HG02588 (cell line): ENCODE measurements at regions not wholly inside any gene's neighbourhood (a gene's known extent, or its start where the extent isn't known, plus 50 kb on each side); places are given as distances from the start of the nearest gene placed in this dataset.
"Not testable (repeated sequence)": the region's sequence is repeated elsewhere in the genome, so short reads cannot be mapped to it uniquely, and the experiment has no call there.

Experiments
- ATAC-seq: cut with Tn5 transposase; IDR thresholded peaks from one replicate; pipeline ENCODE4 v1.9.1; 2021; ENCODE audit warnings: mild to moderate bottlenecking, moderate library complexity; ENCODE audit not compliant: unreplicated experiment

- ATAC-seq = no peak
Measured at GRCh38 chr10:61059636-61060035, 115.7 kb upstream of the RHOBTB1 start.

- no peak for ATAC-seq
Measured at GRCh38 chr10:61052469-61053205, 108.7 kb upstream of the RHOBTB1 start.

GRCh38 chr10:61051344-61051743 lies 107.4 kb upstream of the RHOBTB1 start:
- no peak for ATAC-seq

GRCh38 chr10:61050120-61050745 lies 106.2 kb upstream of the RHOBTB1 start:
- no peak for ATAC-seq

GRCh38 chr10:61049386-61049785 lies 105.4 kb upstream of the RHOBTB1 start:
- no peak for ATAC-seq

GRCh38 chr10:61047788-61048560 lies 104.0 kb upstream of the RHOBTB1 start:
- no peak for ATAC-seq

GRCh38 chr10:61047081-61047480 lies 103.1 kb upstream of the RHOBTB1 start:
- no peak for ATAC-seq

- not testable (repeated sequence) for ATAC-seq
Measured at GRCh38 chr10:61045480-61045879, 101.5 kb upstream of the RHOBTB1 start.

GRCh38 chr10:61042533-61042932 lies 98.5 kb upstream of the RHOBTB1 start:
- ATAC-seq = no peak

GRCh38 chr10:61040399-61041016 lies 96.5 kb upstream of the RHOBTB1 start:
- no peak for ATAC-seq

- no peak for ATAC-seq
Measured at GRCh38 chr10:61039868-61040267, 95.9 kb upstream of the RHOBTB1 start.

GRCh38 chr10:61037261-61037830 lies 93.4 kb upstream of the RHOBTB1 start:
- not testable (repeated sequence) for ATAC-seq

GRCh38 chr10:61036148-61036547 lies 92.2 kb upstream of the RHOBTB1 start:
- not testable (repeated sequence) for ATAC-seq

- ATAC-seq = no peak
Measured at GRCh38 chr10:61031341-61031740, 87.4 kb upstream of the RHOBTB1 start.

GRCh38 chr10:61029411-61029810 lies 85.4 kb upstream of the RHOBTB1 start:
- no peak for ATAC-seq

GRCh38 chr10:61028861-61029361 lies 84.9 kb upstream of the RHOBTB1 start:
- ATAC-seq = no peak

GRCh38 chr10:61024856-61025201 lies 80.8 kb upstream of the RHOBTB1 start:
- no peak for ATAC-seq

GRCh38 chr10:61024151-61024855 lies 80.3 kb upstream of the RHOBTB1 start:
- ATAC-seq = no peak

- no peak for ATAC-seq
Measured at GRCh38 chr10:61023053-61023452, 79.1 kb upstream of the RHOBTB1 start.

GRCh38 chr10:61021926-61022325 lies 77.9 kb upstream of the RHOBTB1 start:
- ATAC-seq = no peak
